ENCODE measurements at regions not wholly inside any gene's neighbourhood (a gene's known extent, or its start where the extent isn't known, plus 50 kb on each side); places are given as distances from the start of the nearest gene placed in this dataset.

DNA sequence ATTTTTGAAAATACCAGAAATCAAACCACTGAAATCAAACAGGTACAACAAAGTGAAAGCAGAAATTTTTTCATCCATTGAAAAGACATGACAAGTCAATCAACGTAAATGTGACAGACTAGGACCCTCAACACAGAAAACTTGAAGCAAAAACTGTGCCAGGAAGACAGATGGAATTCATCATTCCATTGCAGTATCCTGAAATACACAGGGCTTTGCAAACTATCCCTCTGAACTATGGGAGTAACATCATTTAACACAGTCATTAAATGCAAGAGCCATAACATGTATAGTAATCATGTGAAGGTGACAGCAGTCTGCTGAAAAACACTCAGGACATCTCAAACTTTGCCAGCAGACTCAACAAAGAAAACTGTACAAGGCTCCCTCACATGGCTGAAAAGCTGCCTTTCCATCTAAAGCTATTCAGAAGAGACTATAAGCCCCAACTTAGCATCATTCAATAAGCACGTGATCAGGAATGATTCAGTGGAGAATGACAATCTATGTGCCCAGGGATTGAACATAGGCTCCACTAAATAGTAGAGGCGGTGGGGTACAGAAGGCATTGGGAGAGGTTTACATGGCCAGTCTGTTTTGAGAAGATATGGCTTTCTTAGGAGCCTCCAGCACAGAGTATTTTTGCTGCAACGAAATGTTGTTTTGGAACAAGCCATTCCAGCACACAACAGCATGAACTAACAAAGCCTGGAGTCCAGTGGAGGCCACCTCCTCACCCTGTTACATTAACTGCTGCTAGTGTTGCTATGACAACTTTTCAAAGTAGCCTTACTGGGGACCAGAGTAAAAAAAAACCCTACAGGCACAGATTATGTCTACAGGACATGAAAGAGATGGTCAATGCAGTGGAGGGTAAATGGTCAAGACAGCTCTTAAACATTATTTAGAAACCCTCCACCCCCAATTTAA, 274.5 kb upstream of the NOCT start:
- no peak for DNase-seq

DNA sequence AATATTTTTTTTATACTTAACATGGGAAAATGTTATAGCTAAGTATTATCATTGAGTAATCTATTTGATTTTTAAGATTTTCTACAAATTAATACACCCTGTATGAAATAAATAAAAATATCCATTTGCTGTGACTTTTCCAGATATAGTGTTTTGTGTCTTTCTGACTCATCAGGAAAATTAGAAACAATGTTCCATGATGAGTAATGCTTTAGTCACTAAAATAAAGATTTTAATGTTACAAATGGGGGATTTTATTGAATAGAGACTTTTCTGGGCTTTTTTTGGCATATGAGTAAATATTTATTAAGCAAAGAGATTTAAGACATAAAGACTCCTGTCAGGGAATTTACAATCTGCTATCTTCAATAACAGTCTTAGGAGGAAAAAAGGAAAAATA, 279.2 kb upstream of the NOCT start:
- no peak for DNase-seq

DNA sequence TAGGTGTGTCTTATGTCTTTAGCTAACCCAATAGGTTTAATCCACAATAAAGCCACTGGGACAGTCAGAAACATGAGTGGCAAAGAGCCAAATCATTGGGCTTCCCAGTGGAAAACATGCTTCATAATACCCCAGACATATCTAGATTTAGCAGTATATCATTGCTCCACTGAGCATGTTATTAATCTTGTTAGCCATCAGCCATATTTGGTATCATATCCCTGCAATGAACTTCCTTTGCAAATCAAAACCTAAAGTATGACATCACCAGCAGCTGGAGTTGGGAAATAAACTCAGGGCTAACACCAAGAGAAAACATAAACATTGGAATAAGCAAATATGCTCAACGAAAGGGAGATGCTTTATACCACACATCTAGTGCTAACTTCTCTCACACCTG, 280.8 kb upstream of the NOCT start:
- DNase-seq: no peak

DNA sequence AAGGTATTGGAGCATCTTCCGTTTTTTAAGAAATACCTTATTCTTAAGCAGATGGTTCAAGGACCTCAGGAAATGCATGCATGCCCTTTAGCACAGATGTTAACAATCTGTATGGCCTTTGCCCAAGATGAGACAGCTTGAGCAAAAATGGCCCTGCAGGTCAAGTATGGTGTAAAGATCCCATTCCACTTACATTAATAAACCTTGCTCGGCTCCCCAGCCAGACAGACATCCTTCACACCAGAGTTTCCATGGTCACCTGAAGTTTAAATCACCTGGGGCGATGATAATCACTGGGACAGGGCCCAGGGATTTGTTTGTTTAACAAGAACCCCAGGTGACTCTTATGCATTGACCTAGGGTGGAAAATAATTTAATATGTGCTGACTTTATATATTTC, 287.0 kb upstream of the NOCT start:
- DNase-seq: no peak

DNA sequence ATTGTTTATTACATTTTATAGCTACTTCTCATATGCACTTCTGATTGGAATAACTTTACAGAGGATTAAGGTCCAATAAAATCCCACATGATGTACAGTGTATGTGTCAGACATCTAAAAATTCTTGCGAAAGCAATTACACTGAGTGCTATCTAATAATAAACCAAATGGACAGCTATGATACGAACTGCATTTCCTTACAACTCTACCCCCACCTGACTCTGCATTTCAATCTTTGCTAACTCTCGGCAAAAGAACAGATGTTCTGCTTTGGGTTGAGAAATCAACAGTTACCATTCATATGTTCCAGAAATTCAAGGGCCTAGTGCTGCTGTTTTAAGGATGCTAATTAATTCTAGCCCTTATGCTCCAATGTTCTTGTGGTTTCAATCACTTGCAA, 287.9 kb upstream of the NOCT start:
- no peak for DNase-seq

DNA sequence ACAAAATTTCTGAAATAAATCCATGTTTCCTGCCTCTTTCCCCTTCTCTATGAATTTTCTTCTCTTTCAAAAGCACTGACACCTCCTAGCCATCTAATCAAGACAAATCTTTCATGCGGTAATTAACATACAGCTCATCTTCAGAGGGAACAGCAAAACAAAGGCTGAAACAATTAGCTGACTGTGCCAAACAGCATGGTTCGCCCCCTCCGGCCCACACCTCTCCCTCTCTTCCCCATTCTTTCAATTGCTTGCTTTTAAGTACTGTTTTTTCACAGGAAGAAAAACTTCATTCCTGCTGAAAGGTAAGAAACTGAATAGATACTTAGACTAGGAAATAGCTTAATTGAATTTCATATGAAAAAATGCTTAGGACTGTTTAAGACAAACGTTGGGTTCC, 291.1 kb upstream of the NOCT start:
- DNase-seq: no peak

DNA sequence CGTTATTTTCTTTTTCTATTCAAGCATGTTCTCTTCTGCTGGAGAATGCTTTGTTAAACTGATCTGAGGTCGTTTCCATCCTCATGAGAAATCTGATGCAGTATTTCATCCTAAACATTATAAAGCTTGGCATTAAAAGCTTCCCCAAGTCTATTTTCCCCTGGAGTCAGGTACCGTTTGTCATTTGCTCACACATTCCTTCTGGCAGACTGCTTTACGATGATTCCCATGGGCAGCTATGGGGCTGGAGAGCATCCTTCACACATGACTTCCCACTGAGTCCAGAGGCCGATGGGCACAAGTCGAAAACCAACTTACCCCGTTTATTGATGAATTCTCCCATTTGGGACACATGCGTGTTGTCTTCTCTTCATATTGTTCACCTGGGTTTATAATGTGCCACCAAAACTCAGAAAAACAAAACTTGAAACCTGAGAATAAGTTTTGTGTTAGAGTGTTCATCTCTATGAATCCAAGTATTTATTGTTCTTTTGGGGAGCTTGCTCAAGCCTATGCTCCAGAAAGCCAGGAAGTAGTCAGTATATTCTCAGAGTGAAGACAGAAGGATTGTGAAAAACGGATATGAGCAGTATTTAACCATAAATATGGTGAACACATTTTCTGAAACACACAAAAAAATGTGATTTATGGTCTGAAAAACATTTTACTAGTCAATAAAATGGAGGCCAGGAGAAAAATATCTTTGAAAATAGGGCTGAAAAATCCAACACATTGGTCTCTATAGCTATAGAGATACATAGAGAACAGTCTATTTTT, 298.8 kb upstream of the NOCT start:
- no peak for DNase-seq

DNA sequence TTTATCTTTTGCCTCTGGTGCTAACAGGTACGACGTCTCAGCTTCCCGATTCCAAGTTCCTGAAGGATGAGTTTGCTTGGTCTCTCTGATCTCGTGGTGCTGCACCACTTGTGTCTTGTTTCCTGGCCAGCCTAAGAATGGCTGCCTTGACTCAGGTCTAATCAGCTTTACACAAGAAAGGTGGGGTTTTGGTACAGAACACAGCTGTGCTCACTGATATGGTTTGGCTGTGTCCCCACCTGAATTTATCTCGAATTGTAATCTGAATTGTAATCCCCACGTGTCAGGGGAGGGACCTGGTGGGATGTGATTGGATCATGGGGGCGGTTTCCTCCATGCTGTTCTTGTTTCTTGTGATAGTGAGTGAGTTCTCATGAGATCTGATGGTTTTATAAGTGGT, 305.3 kb upstream of the NOCT start:
- DNase-seq: no peak

DNA sequence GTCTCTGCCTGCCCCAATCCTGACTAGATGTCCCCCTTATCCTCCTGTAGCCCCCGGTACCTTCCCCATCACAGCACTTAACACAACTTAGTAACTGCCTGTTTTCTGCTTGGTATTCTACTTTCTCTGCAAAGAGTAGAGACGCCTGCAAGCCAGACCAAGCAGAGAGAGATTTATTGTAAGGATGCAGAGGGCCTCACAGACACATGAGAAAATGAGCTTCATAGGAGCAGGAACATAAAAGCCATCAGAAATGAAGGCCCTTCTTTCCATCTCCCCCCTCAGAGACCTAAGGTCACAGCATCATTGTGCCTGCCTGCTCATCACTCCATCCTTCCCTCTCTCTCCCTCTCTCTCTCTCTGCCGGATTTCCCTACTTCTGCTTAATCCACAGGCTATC, 305.7 kb upstream of the NOCT start:
- DNase-seq: no peak

DNA sequence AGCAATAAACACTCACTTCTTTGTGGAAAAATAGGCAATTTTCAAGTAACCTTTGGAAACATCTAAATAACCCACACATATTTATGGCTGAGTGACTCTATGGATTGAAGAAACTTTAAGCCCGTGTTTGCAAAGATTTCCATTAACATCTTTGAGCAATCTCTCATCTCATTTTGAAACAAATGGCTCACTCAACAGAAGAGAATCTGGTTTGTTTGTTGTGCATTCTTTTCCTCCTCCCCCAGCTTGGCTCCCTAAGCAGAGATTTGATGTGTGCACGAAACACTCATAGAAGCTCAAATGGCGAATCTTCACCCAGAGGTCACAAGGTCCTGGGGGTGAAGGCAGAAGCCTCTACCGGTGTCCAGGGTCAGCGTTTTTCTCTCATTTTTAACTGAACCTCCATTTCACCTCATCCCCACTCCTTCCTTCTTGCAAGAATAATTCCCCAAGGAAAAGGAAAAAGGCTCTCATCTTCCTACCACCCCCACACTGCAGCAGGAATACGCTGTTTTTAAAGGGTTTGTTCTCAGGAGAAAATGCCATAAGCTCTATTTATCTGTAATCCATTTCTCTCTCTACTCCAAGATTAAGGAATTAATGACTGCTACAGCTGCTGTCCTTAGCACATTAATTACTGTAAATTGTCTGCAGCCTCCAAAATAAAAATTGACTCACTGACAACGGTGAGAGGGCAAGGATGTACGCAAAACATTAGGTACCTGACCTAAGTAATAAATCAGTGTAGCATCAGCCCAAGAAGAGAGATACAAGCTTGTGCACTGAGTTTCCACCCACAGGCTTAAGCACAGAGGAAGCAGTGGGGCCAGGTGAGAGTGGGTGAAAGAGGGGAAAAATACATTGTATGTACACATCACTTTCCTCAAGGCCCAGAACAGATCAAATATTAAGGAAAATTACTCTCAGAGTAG, 307.6 kb upstream of the NOCT start:
- DNase-seq: no peak

DNA sequence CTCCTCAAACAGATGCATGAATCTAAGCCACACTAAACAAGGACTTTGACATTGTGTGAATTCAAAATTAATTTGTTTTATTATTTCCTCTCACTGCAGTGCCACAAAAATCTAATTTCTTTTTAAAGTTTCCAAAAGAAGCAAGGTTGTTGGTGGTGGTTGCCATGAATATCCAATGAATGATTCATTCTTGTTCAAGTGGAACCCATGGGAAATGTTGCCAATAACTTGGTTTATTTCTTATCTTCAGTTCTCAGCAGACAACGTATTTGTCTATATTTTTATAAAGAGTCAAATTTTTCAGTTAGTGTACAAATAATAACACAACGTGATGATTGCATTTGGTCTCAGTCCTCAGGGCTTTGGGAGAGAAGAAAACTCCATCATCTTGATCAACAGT, 309.4 kb upstream of the NOCT start:
- no peak for DNase-seq

DNA sequence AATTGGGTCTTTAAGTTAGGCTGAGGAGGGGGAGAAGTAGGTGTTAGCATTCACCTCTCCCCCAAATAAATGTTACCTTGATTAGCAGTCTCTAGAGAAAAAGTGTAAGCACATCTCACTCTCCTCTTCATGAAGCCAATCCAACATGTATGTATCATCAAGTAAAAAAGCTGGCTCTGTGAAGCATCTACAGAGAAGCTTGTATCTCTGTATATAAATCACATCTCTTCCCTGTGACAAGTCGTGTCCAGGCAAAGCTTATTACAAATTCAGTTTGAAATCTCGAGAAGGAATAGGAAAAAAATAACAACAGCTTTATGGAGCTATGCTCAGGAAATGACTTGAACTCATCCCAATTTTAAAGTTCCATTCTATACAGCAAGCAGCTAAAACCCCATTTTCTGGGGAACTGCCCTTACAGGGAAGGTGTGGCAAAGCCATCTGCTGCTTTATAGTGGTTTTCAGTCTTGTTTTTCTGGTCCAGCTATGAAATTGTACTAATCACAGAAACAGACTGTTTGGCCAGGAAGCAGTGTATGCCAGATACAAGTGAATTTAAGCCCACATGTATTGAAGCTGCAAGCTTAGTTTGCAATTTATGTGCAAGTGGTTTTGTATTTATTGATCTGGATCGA, 313.3 kb upstream of the NOCT start:
- no peak for DNase-seq

DNA sequence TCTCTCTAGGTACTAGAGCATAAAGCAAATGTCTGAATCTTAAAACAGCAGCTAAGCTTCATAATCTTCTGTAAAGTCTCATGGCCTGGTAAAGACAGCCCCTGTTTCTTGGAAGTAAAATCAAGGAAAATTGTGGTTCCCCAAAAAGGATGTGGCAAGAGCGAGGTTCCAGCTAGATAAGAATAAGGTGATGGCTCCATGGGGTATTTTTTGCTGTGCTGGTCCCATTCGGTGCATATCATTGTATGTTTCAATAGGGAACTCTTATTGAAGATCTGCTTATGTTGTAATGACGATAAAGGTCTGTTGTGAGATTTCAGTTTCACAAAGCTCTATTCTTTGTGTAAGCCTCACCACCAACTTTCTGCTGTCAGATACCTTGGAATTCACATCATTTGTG, 316.9 kb upstream of the NOCT start:
- DNase-seq: no peak

DNA sequence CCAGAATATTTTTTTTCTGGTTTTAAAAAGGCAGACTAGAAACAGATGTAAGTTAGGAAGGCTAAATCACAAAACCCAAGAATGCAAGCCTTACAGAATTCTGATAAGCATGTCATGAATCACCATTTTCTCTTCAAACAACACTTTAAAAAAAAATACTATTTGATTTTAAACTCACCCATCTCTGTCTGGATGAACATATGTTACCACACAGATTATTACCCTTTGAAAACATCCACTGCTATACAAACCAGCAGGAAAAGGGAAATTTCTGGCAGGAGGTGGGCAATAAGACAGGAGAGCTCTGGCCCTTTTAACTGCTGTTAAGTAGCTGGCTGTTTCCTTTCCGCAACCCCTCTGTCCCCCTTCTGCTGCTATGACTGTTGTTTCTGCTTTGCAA, 317.7 kb upstream of the NOCT start:
- DNase-seq: no peak

DNA sequence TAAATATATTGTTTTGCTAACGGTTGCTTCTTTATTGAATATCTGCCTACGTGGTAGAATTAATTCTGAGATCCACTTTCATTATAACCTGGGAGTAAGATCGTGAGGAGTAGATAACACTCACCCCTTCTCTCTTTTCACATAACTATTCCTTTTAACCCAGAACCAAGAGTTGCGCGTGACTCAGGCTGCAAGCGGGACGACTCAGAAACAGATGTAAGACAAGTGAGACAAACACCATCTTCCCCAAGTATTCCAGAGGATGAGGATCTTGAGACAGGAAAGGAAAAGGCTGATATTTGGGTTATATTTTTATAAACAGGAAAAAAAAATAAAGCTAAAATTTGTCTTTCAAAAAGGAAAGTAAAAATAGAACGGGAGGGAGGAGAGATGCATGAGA, 318.8 kb upstream of the NOCT start:
- no peak for DNase-seq

DNA sequence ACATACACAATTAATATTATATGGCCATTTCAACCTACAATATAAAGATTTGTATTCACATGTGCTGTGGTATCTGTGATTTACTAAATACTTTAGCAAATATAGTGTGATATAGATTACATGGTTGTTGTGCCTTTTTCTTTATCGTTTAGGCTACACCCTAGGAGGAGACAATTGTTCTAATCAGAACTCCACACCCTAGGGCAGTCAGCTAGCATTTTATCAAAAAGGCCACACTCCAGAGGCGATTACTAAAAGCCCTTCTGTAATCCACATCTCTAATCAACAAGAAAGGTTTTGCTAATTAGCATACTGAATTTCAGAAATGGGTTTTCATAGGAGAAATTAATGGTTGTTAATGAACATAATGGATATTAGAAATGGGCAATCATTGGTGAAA, 319.5 kb upstream of the NOCT start:
- no peak for DNase-seq

DNA sequence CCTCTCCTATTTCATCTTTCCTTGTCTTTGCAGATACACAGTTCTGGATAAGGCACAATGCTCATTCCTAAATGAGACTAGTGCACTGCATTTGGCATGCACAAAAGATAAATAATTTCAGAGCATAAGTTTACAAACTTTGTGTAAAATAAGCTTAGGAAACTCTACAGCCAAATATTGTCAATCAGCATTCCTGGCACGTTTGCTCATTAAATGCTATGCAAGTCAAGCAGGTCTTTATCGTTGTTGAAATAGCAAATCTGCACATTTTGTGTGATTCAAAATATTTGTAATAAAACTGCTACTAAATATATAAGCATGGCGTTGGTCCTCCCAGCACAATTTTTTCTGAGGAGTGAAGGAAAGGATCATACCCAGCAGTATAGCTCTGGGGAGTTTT, 322.1 kb upstream of the NOCT start:
- no peak for DNase-seq

DNA sequence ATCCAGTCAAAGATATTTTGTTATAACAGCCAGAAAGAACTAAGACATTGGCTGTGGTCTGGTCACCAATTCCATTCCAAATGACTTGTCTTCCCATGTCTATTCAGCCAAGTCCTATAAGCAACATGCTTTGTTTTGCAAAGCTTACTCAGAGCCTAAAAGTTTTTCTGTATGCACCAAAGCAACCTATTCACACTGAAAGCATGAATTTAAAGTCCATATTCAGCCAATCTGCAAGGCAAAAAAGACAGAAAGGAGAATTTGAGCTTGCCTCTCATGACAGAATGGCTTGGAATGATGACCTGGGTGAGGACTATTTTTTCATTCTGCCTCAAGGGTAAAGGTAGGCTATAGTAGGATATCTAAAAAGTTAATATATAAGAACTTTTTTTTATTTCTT, 323.2 kb upstream of the NOCT start:
- no peak for DNase-seq

DNA sequence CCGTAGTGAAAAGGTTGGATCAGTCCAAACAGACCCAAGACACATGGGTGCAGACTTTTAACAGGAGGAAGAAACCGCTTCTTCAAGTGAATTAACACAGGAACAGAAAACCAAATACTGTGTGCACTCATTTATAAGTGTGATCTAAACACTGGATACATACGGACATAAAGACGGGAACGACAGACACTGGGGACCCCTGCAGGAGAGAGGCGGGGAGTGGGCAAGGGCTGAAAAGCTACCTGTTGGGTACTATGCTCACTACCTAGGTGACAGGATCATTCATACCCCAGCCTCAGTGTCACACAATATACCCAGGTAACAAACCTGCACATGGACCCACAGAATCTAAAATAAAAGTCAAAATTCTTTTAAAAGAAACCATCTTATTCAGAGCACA, 326.0 kb upstream of the NOCT start:
- DNase-seq: no peak

DNA sequence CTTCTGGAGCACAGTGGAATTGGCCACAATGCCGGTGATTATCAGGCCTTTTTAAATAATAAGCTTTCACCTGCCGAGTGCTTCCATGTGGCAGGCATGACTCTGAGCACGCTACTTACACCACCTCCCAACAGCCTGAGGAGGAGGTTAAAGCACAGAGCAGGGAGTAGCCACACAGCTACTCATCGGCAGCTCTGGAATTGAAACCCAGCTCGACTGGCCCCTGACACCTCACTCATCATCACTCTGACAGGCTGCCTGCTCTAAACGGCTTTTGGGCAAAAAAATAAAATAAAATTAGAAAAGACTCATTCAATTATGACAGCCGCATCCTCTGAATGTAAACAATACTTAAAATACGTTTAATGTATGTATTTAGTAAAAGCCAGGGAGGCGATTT, 326.4 kb upstream of the NOCT start:
- no peak for DNase-seq

DNA sequence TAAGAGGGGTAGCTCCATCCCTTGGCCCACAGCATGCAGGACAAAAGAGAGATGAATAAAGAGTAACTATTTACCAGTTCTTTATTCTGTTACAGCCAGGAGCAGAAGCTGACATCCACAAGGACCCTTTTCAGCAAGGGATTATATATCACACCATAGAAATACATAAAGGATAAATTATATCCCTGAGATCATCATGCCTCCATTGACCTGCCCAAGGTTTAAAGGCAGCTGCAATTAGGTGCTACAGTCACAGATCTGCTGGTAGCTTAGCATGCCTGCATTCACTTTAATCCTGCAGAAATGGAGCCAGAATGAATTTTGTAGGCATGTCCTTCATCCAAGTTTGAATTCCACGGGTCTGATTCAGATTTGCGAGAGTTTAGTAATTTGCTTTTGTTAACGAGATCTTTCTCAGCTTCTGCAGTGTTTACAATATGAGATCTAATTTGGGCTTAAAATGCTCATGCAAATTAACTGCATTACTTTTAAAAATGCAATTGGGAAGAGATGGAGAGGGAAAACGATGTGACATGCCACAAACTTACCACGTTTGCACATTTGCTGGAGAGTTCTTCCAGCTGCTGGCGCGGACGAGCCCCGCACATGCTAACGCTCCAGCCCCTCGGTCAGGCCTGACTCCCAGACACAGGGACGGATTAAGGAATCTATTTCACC, 327.0 kb upstream of the NOCT start:
- DNase-seq: no peak

Measured in CD4-positive, alpha-beta T cell treated with Interferon gamma for 1 hour (primary cell).